ENCODE measurements at regions not wholly inside any gene's neighbourhood (a gene's known extent, or its start where the extent isn't known, plus 50 kb on each side); places are given as distances from the start of the nearest gene placed in this dataset.

- Histone ChIP-seq H3K27me3 (no peaks in the 10 kb centered on the region), H3K4me3 (replicated peaks in 1 of 3) (no peak overlapping the region), H3K4me1 (peaks cover 0 to 4% of the 10 kb centered on the region in 2 donors), H3K36me3 (no peaks in the 10 kb centered on the region), H3K9me3 (no peaks in the 10 kb centered on the region), H3K27ac (no peak overlapping the region)
- no peak for DNase-seq
- TF ChIP-seq POLR2A (IDR thresholded peaks at IDR 0.05) (no peak), CTCF (IDR thresholded peaks at IDR 0.05) (no peak)
- 50 to 60% methylated on average over 1 of the region's 1 CpG for WGBS, 2 donors
- intact Hi-C loops (cut with DNase I), result no loop called here
Observed at GRCh38 chr5:158433634-158434033, 574.7 kb upstream of the CLINT1 start.

- TF ChIP-seq CTCF (IDR thresholded peaks at IDR 0.05), result no peak
- no peak for TF ChIP-seq POLR2A (IDR thresholded peaks at IDR 0.05)
- no peaks in the 10 kb centered on the region for H3K9me3 ChIP-seq
- no peak overlapping the region for H3K27ac ChIP-seq
- intact Hi-C loops (cut with DNase I), result no loop called here
- H3K36me3 ChIP-seq, result no peaks in the 10 kb centered on the region
- no peak overlapping the region for H3K4me3 ChIP-seq (replicated peaks in 1 of 3)
- peaks cover 0 to 4% of the 10 kb centered on the region in 2 donors for H3K4me1 ChIP-seq
- DNase-seq, result no peak
- 95 to 100% methylated on average over 1 of the region's 1 CpG for WGBS, 2 donors
- H3K27me3 ChIP-seq, result no peaks in the 10 kb centered on the region
Observed at GRCh38 chr5:158431369-158432029, 572.6 kb upstream of the CLINT1 start.

GRCh38 chr5:158430798-158431167 is 571.8 kb upstream of the CLINT1 start:
- 94% methylated on average over 2 of the region's 2 CpGs for WGBS, 2 donors

GRCh38 chr5:158430166-158430797 is 571.3 kb upstream of the CLINT1 start:
- peaks cover 0 to 4% of the 10 kb centered on the region in 2 donors for H3K4me1 ChIP-seq
- H3K27me3 ChIP-seq, result no peaks in the 10 kb centered on the region
- H3K9me3 ChIP-seq, result no peaks in the 10 kb centered on the region
- DNase-seq, result no peak
- H3K4me3 ChIP-seq (replicated peaks in 1 of 3), result no peak overlapping the region
- no peak for TF ChIP-seq POLR2A (IDR thresholded peaks at IDR 0.05)
- TF ChIP-seq CTCF (IDR thresholded peaks at IDR 0.05), result no peak
- H3K36me3 ChIP-seq, result no peaks in the 10 kb centered on the region
- no peak overlapping the region for H3K27ac ChIP-seq
- WGBS, 2 donors, result 77 to 79% methylated on average over 2 of the region's 2 CpGs
- intact Hi-C loops (cut with DNase I), result no loop called here

More at GRCh38 chr5:158430798-158431167, 571.8 kb upstream of the CLINT1 start:
- H3K27ac ChIP-seq, result no peak overlapping the region
- intact Hi-C loops (cut with DNase I), result no loop called here
- no peaks in the 10 kb centered on the region for H3K27me3 ChIP-seq
- peaks cover 0 to 4% of the 10 kb centered on the region in 2 donors for H3K4me1 ChIP-seq
- no peak for DNase-seq
- TF ChIP-seq POLR2A (IDR thresholded peaks at IDR 0.05) (no peak), CTCF (IDR thresholded peaks at IDR 0.05) (no peak)
- H3K9me3 ChIP-seq, result no peaks in the 10 kb centered on the region
- no peaks in the 10 kb centered on the region for H3K36me3 ChIP-seq
- no peak overlapping the region for H3K4me3 ChIP-seq (replicated peaks in 1 of 3)

GRCh38 chr5:158429564-158429963 is 570.6 kb upstream of the CLINT1 start:
- Histone ChIP-seq H3K27ac (no peak overlapping the region), H3K36me3 (no peaks in the 10 kb centered on the region), H3K9me3 (no peaks in the 10 kb centered on the region), H3K27me3 (no peaks in the 10 kb centered on the region), H3K4me3 (replicated peaks in 1 of 3) (no peak overlapping the region), H3K4me1 (peaks cover 0 to 4% of the 10 kb centered on the region in 2 donors)
- TF ChIP-seq POLR2A (IDR thresholded peaks at IDR 0.05) (no peak), CTCF (IDR thresholded peaks at IDR 0.05) (no peak)
- WGBS, 2 donors, result 38 to 42% methylated on average over 4 of the region's 4 CpGs
- intact Hi-C loops (cut with DNase I), result no loop called here
- DNase-seq, result no peak

Measured in thyroid gland (tissue), 4 donors.